GM19463 (cell line): ENCODE measurements at regions not wholly inside any gene's neighbourhood (a gene's known extent, or its start where the extent isn't known, plus 50 kb on each side); places are given as distances from the start of the nearest gene placed in this dataset.
"Not testable (repeated sequence)": the region's sequence is repeated elsewhere in the genome, so short reads cannot be mapped to it uniquely, and the experiment has no call there.

Source experiments
- ATAC-seq: cut with Tn5 transposase; IDR thresholded peaks from one replicate; pipeline ENCODE4 v1.9.1; 2021; ENCODE audit warnings: mild to moderate bottlenecking, moderate library complexity; ENCODE audit not compliant: unreplicated experiment

- no peak for ATAC-seq
Measured at GRCh38 chr2:103365071-103365470, 603.2 kb downstream of the TMEM182 start.

GRCh38 chr2:103367877-103368276, 606.0 kb downstream of the TMEM182 start:
- ATAC-seq, result no peak

- ATAC-seq, result no peak
Measured at GRCh38 chr2:103383541-103383940, 621.7 kb downstream of the TMEM182 start.

GRCh38 chr2:103386872-103387271, 625.0 kb downstream of the TMEM182 start:
- ATAC-seq, result no peak

- no peak for ATAC-seq
Measured at GRCh38 chr2:103387888-103388287, 626.1 kb downstream of the TMEM182 start.

GRCh38 chr2:103396152-103396551, 634.3 kb downstream of the TMEM182 start:
- no peak for ATAC-seq

GRCh38 chr2:103401621-103402020, 639.8 kb downstream of the TMEM182 start:
- ATAC-seq, result no peak

- no peak for ATAC-seq
Measured at GRCh38 chr2:103402336-103402735, 640.5 kb downstream of the TMEM182 start.

- ATAC-seq, result no peak
Measured at GRCh38 chr2:103402944-103403343, 641.1 kb downstream of the TMEM182 start.

GRCh38 chr2:103403388-103403787, 641.6 kb downstream of the TMEM182 start:
- not testable (repeated sequence) for ATAC-seq

GRCh38 chr2:103410221-103410620, 648.4 kb downstream of the TMEM182 start:
- ATAC-seq, result no peak

GRCh38 chr2:103419506-103419905, 657.7 kb downstream of the TMEM182 start:
- ATAC-seq, result no peak

- no peak for ATAC-seq
Measured at GRCh38 chr2:103423100-103423499, 661.3 kb downstream of the TMEM182 start.

- no peak for ATAC-seq
Measured at GRCh38 chr2:103427567-103427966, 665.7 kb downstream of the TMEM182 start.

GRCh38 chr2:103430191-103430590, 668.4 kb downstream of the TMEM182 start:
- no peak for ATAC-seq

- no peak for ATAC-seq
Measured at GRCh38 chr2:103435010-103435409, 673.2 kb downstream of the TMEM182 start.

- ATAC-seq, result no peak
Measured at GRCh38 chr2:103437161-103437560, 675.3 kb downstream of the TMEM182 start.

GRCh38 chr2:103445347-103445746, 683.5 kb downstream of the TMEM182 start:
- no peak for ATAC-seq

- ATAC-seq, result no peak
Measured at GRCh38 chr2:103448495-103448894, 686.7 kb downstream of the TMEM182 start.

GRCh38 chr2:103451283-103451682, 689.5 kb downstream of the TMEM182 start:
- no peak for ATAC-seq

- ATAC-seq, result no peak
Measured at GRCh38 chr2:103459283-103459682, 697.5 kb downstream of the TMEM182 start.

GRCh38 chr2:103462101-103462500, 700.3 kb downstream of the TMEM182 start:
- no peak for ATAC-seq

- ATAC-seq, result no peak
Measured at GRCh38 chr2:103462712-103463111, 700.9 kb downstream of the TMEM182 start.

GRCh38 chr2:103464831-103465230, 703.0 kb downstream of the TMEM182 start:
- no peak for ATAC-seq
